ENCODE measurements at regions not wholly inside any gene's neighbourhood (a gene's known extent, or its start where the extent isn't known, plus 50 kb on each side); places are given as distances from the start of the nearest gene placed in this dataset.

DNA sequence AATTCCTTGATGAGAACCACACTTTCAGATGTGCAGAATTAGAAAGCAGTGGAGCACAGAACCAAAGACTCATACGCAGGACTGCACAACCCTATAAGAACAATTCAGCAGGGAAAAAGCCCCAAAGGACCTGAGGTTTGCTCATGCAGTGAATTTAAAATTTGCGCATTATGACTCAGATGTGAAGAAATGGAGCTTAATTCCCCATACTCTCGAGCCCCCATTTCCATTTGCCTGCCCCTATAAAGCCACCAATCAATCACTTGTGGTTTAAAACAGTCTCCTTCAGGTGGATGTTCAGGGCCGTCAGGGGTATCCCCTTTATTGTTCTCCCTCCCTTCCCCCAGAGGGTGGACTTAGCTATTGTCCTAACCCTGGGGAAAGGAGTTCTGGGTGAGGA is 221.2 kb downstream of the IGSF11 start:
- DNase-seq (no peak), ATAC-seq (no peak)
- no peak overlapping the region for H3K4me3 ChIP-seq
- no peaks in the 10 kb centered on the region for H3K4me1 ChIP-seq
- H3K9me3 ChIP-seq = no peaks in the 10 kb centered on the region
- intact Hi-C loops (cut with DNase I; ENCODE audit: low total_unique reads) = no loop called here
- no peak for TF ChIP-seq CTCF (IDR thresholded peaks at IDR 0.05 in 4 of 5, conservative IDR thresholded peaks at IDR 0.05 in 1 of 5)
- no peak for TF ChIP-seq POLR2A (IDR thresholded peaks at IDR 0.05)
- no peak overlapping the region for H3K27ac ChIP-seq
- in situ Hi-C loops (cut with MboI; ENCODE audit: low sequenced_read_pairs in 4 of 4) = no loop called here
- H3K27me3 ChIP-seq = no peaks in the 10 kb centered on the region
- H3K36me3 ChIP-seq = no peaks in the 10 kb centered on the region

GRCh38 chr3:118817748-118818165 is 216.9 kb downstream of the IGSF11 start:
- intact Hi-C loops (cut with DNase I; ENCODE audit: low total_unique reads) = no loop called here
- no peaks in the 10 kb centered on the region for H3K36me3 ChIP-seq
- no peak overlapping the region for H3K27ac ChIP-seq
- H3K4me3 ChIP-seq = no peak overlapping the region
- ATAC-seq (peak in 1 of 2 donors; percentile 39), DNase-seq (no peak)
- in situ Hi-C loops (cut with MboI; ENCODE audit: low sequenced_read_pairs in 4 of 4) = no loop called here
- H3K27me3 ChIP-seq = no peaks in the 10 kb centered on the region
- TF ChIP-seq CTCF (IDR thresholded peaks at IDR 0.05 in 4 of 5, conservative IDR thresholded peaks at IDR 0.05 in 1 of 5) = peak; percentile 28 to 67 (median 39)
- TF ChIP-seq POLR2A (IDR thresholded peaks at IDR 0.05) = no peak
- H3K9me3 ChIP-seq = no peaks in the 10 kb centered on the region
- no peaks in the 10 kb centered on the region for H3K4me1 ChIP-seq

DNA sequence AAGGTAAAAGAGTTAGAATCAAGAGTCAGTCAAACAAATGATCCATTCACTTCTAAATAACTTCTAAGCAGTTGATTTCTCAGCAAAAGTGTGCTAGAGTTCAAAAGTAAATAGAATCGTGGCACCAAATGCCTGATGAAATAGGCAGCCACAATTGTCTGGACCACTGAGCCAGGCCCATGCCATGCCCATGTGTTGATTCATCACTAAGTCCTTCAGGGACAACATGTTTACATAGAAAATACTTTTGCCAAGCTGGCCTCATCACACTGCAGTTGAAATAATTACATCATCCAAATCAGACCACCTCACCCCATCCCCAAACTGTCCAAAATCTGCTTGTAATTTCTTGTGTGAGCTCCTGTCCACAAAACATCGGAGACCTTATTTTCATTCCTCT is 216.3 kb downstream of the IGSF11 start:
- Histone ChIP-seq H3K4me1 (no peaks in the 10 kb centered on the region), H3K27me3 (no peaks in the 10 kb centered on the region), H3K4me3 (no peak overlapping the region), H3K36me3 (no peaks in the 10 kb centered on the region), H3K9me3 (no peaks in the 10 kb centered on the region), H3K27ac (no peak overlapping the region)
- ATAC-seq (no peak), DNase-seq (no peak)
- in situ Hi-C loops (cut with MboI; ENCODE audit: low sequenced_read_pairs in 4 of 4) (no loop called here), intact Hi-C loops (cut with DNase I; ENCODE audit: low total_unique reads) (no loop called here)
- TF ChIP-seq CTCF (IDR thresholded peaks at IDR 0.05 in 4 of 5, conservative IDR thresholded peaks at IDR 0.05 in 1 of 5) = no peak
- TF ChIP-seq POLR2A (IDR thresholded peaks at IDR 0.05) = no peak

GRCh38 chr3:118823626-118824025 is 211.0 kb downstream of the IGSF11 start:
- no peak overlapping the region for H3K4me3 ChIP-seq
- TF ChIP-seq POLR2A (IDR thresholded peaks at IDR 0.05) = no peak
- no peak for TF ChIP-seq CTCF (IDR thresholded peaks at IDR 0.05 in 4 of 5, conservative IDR thresholded peaks at IDR 0.05 in 1 of 5)
- no peak overlapping the region for H3K27ac ChIP-seq
- intact Hi-C loops (cut with DNase I; ENCODE audit: low total_unique reads) (no loop called here), in situ Hi-C loops (cut with MboI; ENCODE audit: low sequenced_read_pairs in 4 of 4) (no loop called here)
- ATAC-seq (no peak), DNase-seq (no peak)
- no peaks in the 10 kb centered on the region for H3K4me1 ChIP-seq
- H3K27me3 ChIP-seq = no peaks in the 10 kb centered on the region
- no peaks in the 10 kb centered on the region for H3K9me3 ChIP-seq
- no peaks in the 10 kb centered on the region for H3K36me3 ChIP-seq

- DNase-seq (no peak), ATAC-seq (no peak)
- Histone ChIP-seq H3K4me1 (no peaks in the 10 kb centered on the region), H3K27me3 (no peaks in the 10 kb centered on the region), H3K9me3 (no peaks in the 10 kb centered on the region), H3K36me3 (no peaks in the 10 kb centered on the region), H3K4me3 (no peak overlapping the region), H3K27ac (no peak overlapping the region)
- intact Hi-C loops (cut with DNase I; ENCODE audit: low total_unique reads) (no loop called here), in situ Hi-C loops (cut with MboI; ENCODE audit: low sequenced_read_pairs in 4 of 4) (no loop called here)
- no peak for TF ChIP-seq POLR2A (IDR thresholded peaks at IDR 0.05)
- no peak for TF ChIP-seq CTCF (IDR thresholded peaks at IDR 0.05 in 4 of 5, conservative IDR thresholded peaks at IDR 0.05 in 1 of 5)
Measured at GRCh38 chr3:118827446-118827845, 207.2 kb downstream of the IGSF11 start.

Data from gastrocnemius medialis (tissue), 4 donors.